Upper lobe of left lung (tissue), 4 donors: ENCODE measurements at regions not wholly inside any gene's neighbourhood (a gene's known extent, or its start where the extent isn't known, plus 50 kb on each side); places are given as distances from the start of the nearest gene placed in this dataset.
"Not testable (repeated sequence)": the region's sequence is repeated elsewhere in the genome, so short reads cannot be mapped to it uniquely, and the experiment has no call there.

Source experiments
- EP300 ChIP-seq, 4 donors: sonication (generic); formaldehyde crosslinking; IDR thresholded peaks; one replicate each; pipeline ENCODE4 v1.5.1; 2017; ENCODE audit warnings: antibody characterized with exemption in 4 of 4, control low read depth in 2 of 4
- POLR2A ChIP-seq, 4 donors: fragments of 450-650 bp; IDR thresholded peaks; one replicate each; pipeline ENCODE4 v1.5.1; 2016 to 2017; ENCODE audit warnings: antibody characterized with exemption in 4 of 4, mild to moderate bottlenecking in 2 of 4
- TF ChIP-seq, protein P1 (sequence below), 6 experiments: fragments of 450-650 bp in 4 of 6; fragments of 200-600 bp in 2 of 6; sonication (generic) in 2 of 6; IDR thresholded peaks; one replicate each; pipeline ENCODE4 v1.5.1; 2016 to 2019; ENCODE audit warnings: antibody characterized with exemption in 6 of 6

DNA sequence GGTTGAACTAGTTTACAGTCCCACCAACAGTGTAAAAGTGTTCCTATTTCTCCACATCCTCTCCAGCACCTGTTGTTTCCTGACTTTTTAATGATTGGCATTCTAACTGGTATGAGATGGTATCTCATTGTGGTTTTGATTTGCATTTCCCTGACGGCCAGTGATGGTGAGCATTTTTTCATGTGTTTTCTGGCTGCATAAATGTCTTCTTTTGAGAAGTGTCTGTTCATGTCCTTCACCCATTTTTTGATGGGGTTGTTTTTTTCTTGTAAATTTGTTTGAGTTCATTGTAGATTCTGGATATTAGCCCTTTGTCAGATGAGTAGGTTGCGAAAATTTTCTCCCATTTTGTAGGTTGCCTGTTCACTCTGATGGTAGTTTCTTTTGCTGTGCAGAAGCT, 153.1 kb downstream of the GOLGA6L4 start:
- TF ChIP-seq, protein P1, sequence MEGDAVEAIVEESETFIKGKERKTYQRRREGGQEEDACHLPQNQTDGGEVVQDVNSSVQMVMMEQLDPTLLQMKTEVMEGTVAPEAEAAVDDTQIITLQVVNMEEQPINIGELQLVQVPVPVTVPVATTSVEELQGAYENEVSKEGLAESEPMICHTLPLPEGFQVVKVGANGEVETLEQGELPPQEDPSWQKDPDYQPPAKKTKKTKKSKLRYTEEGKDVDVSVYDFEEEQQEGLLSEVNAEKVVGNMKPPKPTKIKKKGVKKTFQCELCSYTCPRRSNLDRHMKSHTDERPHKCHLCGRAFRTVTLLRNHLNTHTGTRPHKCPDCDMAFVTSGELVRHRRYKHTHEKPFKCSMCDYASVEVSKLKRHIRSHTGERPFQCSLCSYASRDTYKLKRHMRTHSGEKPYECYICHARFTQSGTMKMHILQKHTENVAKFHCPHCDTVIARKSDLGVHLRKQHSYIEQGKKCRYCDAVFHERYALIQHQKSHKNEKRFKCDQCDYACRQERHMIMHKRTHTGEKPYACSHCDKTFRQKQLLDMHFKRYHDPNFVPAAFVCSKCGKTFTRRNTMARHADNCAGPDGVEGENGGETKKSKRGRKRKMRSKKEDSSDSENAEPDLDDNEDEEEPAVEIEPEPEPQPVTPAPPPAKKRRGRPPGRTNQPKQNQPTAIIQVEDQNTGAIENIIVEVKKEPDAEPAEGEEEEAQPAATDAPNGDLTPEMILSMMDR (IDR thresholded peaks at IDR 0.05): not testable (repeated sequence)
- TF ChIP-seq POLR2A, EP300 (IDR thresholded peaks at IDR 0.05): not testable (repeated sequence)
